ENCODE measurements at regions not wholly inside any gene's neighbourhood (a gene's known extent, or its start where the extent isn't known, plus 50 kb on each side); places are given as distances from the start of the nearest gene placed in this dataset.

DNA sequence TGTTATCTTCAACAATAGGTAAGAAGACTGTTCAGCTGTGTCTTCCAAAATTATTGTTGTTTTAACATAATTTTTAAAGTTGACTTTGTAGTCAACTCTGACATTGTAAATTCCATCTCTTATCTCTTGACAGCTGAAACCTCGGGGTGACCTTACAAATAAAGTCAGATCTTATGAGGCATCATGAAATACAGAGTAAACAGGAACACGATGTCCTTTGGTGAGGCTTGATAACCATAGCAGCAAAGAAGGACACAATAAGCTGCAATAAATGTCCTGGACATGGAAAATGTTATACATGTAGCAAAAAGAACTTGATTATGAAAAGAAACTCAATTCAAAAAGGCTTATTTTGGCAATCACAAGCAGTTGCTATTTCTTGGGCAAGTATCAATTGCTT lies 618.9 kb upstream of the SLC39A10 start:
- TF ChIP-seq, protein P1, sequence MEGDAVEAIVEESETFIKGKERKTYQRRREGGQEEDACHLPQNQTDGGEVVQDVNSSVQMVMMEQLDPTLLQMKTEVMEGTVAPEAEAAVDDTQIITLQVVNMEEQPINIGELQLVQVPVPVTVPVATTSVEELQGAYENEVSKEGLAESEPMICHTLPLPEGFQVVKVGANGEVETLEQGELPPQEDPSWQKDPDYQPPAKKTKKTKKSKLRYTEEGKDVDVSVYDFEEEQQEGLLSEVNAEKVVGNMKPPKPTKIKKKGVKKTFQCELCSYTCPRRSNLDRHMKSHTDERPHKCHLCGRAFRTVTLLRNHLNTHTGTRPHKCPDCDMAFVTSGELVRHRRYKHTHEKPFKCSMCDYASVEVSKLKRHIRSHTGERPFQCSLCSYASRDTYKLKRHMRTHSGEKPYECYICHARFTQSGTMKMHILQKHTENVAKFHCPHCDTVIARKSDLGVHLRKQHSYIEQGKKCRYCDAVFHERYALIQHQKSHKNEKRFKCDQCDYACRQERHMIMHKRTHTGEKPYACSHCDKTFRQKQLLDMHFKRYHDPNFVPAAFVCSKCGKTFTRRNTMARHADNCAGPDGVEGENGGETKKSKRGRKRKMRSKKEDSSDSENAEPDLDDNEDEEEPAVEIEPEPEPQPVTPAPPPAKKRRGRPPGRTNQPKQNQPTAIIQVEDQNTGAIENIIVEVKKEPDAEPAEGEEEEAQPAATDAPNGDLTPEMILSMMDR (conservative IDR thresholded peaks at IDR 0.05; ENCODE audit: low read depth, low read length), result no peak
- TF ChIP-seq EZH2phosphoT487 (IDR thresholded peaks at IDR 0.05; ENCODE audit: borderline replicate concordance, low read length) (no peak), EZH2 (IDR thresholded peaks at IDR 0.05; ENCODE audit: low read length, unreplicated experiment) (no peak)
